Calu3 (cell line): ENCODE measurements at regions not wholly inside any gene's neighbourhood (a gene's known extent, or its start where the extent isn't known, plus 50 kb on each side); places are given as distances from the start of the nearest gene placed in this dataset.
"Not testable (repeated sequence)": the region's sequence is repeated elsewhere in the genome, so short reads cannot be mapped to it uniquely, and the experiment has no call there.

ENCODE experiments used
- BruUV-seq: library from RNA; stranded (reverse); fragments of 400-500 nt; replicated peaks from 2 replicates; lab custom pipeline; 2021; lab: Mats Ljungman, UMichigan
- CTCF ChIA-PET: fragments of 300-600 bp; sonication (Branson Sonifier 250); formaldehyde crosslinking; loops from one replicate; lab custom pipeline; 2022; ENCODE audit warnings: antibody characterized with exemption; lab: Charles Lee
- DNase-seq: peaks from one replicate; pipeline ENCODE4 v3.0.0; 2022
- H3K27ac Mint-ChIP-seq: one replicate; pipeline ENCODE4 v1.8.0; 2022; ENCODE audit warnings: mixed read lengths; ENCODE audit not compliant: unreplicated experiment
- H3K27me3 Mint-ChIP-seq: one replicate; pipeline ENCODE4 v1.8.0; 2022; ENCODE audit warnings: mixed read lengths; ENCODE audit not compliant: unreplicated experiment
- H3K36me3 Mint-ChIP-seq: one replicate; pipeline ENCODE4 v1.8.0; 2022; ENCODE audit warnings: mild to moderate bottlenecking, moderate library complexity, mixed read lengths; ENCODE audit not compliant: insufficient read depth, unreplicated experiment
- H3K4me1 Mint-ChIP-seq: one replicate; pipeline ENCODE4 v1.8.0; 2022; ENCODE audit warnings: mild to moderate bottlenecking, low read depth, mixed read lengths; ENCODE audit not compliant: unreplicated experiment
- H3K4me3 Mint-ChIP-seq: one replicate; pipeline ENCODE4 v1.8.0; 2022; ENCODE audit warnings: mild to moderate bottlenecking, low read depth, moderate library complexity, mixed read lengths; ENCODE audit not compliant: unreplicated experiment
- H3K9me3 Mint-ChIP-seq: one replicate; pipeline ENCODE4 v1.8.0; 2022; ENCODE audit warnings: low read depth, mixed read lengths; ENCODE audit not compliant: unreplicated experiment
- intact Hi-C: fragments of 100-400 bp; cut with micrococcal nuclease; formaldehyde crosslinking; loops from one replicate; pipeline ENCODE4 v1.10.0; 2022; ENCODE audit not compliant: unreplicated experiment
- TF ChIP-seq, protein P1 (sequence below): fragments of 200-600 bp; IDR thresholded peaks from one replicate; pipeline ENCODE4 v1.8.0; 2022; ENCODE audit warnings: antibody characterized with exemption; ENCODE audit not compliant: unreplicated experiment

DNA sequence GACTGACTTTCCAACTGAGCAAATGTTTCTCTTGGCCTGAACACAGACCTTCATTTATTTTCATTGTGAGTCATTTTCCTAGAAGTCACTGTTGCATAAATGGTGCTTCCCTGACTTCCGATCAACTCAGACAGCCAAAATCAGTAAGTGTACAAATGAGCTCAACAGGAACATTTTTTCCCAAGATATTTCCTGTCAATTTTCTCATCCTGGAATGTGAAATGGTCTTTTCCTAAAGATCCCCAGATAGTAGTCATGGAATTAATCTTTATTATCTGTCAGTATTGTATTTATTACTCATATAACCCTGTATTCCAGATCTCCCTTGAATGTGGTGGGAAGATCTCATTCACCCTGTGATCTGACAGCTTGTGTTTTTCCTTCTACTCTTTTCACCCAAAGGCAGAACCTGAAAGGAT is 360.3 kb upstream of the KIF2B start:
- Mint-ChIP-seq H3K9me3 (no peaks in the 10 kb centered on the region), H3K36me3 (no peaks in the 10 kb centered on the region), H3K27me3 (no peaks in the 10 kb centered on the region), H3K4me3 (no peak overlapping the region), H3K4me1 (no peaks in the 10 kb centered on the region), H3K27ac (no peak overlapping the region)
- DNase-seq: no peak
- intact Hi-C loops: no loop called here
- BruUV-seq: no TSS peak
- TF ChIP-seq, protein P1, sequence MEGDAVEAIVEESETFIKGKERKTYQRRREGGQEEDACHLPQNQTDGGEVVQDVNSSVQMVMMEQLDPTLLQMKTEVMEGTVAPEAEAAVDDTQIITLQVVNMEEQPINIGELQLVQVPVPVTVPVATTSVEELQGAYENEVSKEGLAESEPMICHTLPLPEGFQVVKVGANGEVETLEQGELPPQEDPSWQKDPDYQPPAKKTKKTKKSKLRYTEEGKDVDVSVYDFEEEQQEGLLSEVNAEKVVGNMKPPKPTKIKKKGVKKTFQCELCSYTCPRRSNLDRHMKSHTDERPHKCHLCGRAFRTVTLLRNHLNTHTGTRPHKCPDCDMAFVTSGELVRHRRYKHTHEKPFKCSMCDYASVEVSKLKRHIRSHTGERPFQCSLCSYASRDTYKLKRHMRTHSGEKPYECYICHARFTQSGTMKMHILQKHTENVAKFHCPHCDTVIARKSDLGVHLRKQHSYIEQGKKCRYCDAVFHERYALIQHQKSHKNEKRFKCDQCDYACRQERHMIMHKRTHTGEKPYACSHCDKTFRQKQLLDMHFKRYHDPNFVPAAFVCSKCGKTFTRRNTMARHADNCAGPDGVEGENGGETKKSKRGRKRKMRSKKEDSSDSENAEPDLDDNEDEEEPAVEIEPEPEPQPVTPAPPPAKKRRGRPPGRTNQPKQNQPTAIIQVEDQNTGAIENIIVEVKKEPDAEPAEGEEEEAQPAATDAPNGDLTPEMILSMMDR: no peak
- CTCF ChIA-PET: no interaction called here

DNA sequence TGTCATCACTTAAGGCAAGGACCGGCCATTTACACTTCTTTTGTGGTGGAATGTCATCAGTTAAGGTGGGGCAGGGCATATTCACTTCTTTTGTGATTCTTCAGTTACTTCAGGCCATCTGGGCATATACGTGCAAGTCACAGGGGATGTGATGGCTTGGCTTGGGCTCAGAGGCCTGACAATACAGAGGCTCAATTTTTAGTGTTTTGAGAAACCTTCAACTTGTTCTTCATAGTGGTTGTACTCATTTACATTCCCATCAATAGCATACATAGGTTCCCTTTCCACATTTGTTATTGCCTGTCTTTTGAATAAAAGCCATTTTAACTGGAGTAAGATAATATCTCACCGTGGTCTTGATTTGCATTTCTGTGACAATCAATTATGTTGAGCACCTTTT is 366.8 kb upstream of the KIF2B start:
- DNase-seq, intact Hi-C loops, H3K9me3 Mint-ChIP-seq, H3K27me3 Mint-ChIP-seq, H3K36me3 Mint-ChIP-seq, H3K4me3 Mint-ChIP-seq, H3K4me1 Mint-ChIP-seq, BruUV-seq, CTCF ChIA-PET, H3K27ac Mint-ChIP-seq: not testable (repeated sequence)

DNA sequence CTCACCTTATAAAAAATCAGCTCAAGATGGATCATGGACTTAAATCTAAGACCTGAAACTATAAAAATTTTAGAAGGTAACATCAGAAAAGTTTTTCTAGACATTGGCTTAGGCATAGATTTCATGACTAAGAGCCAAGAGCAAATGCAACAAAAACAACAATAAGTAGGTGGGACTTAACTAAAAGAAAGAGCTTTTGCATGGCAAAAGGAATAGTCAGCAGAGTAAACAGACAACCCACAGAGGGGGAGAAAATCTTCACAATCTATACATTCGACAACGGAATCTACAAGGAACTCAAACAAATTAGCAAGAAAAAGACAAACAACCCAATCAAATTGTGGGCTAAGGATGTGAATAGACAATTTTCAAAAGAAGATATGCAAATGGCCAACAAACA is 368.4 kb upstream of the KIF2B start:
- CTCF ChIA-PET: no interaction called here

DNA sequence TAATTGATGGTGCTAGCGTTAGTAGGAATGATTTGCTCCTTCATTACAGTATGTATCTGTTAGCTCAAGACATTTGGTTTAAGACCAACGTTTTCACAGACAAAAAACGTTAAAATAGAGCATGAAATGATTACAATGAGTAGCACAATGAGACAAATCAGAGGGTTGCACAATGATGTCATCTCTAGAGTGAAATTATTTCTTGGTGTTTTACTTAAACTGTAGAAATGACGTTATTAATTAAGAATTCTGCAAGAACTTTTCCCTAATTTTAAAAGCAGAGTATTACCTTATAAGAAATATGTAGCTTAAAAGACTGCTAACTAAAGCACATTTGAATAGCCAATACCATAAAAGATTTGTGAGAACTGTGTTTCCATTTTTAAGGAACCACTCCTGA is 373.4 kb upstream of the KIF2B start:
- Mint-ChIP-seq H3K9me3 (no peaks in the 10 kb centered on the region), H3K27me3 (no peaks in the 10 kb centered on the region), H3K4me1 (no peaks in the 10 kb centered on the region), H3K27ac (no peak overlapping the region), H3K4me3 (no peak overlapping the region), H3K36me3 (no peaks in the 10 kb centered on the region)
- BruUV-seq: no TSS peak
- intact Hi-C loops: no loop called here
- CTCF ChIA-PET: no interaction called here
- TF ChIP-seq, protein P1: no peak
- no peak for DNase-seq

More for the DNA sequence above, 368.4 kb upstream of the KIF2B start:
- H3K4me3 Mint-ChIP-seq: no peak overlapping the region
- no peak for DNase-seq
- no TSS peak for BruUV-seq
- TF ChIP-seq, protein P1: no peak
- no peaks in the 10 kb centered on the region for H3K27me3 Mint-ChIP-seq
- H3K27ac Mint-ChIP-seq: no peak overlapping the region
- intact Hi-C loops: no loop called here
- no peaks in the 10 kb centered on the region for H3K36me3 Mint-ChIP-seq
- no peaks in the 10 kb centered on the region for H3K4me1 Mint-ChIP-seq
- H3K9me3 Mint-ChIP-seq: peaks cover 5% of the 10 kb centered on the region

DNA sequence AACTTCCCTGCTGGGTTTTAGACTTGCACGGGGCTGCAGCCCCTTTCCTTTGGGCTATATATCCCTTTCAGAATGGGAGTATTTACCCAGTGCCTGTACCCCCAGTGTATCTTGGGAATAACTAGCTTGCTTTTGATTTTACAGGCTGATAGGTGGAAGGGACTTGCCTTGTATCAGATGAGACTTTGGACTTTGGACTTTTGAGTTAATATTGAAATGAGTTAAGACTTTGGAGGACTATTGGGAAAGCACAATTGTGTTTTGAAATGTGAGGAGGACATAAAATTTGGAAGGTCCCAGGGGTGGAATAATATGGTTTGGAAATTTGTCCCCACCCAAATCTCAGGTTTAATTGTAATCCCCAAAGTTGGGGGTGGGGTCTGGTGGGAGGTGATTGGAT is 393.8 kb upstream of the KIF2B start:
- intact Hi-C loops: no loop called here
- BruUV-seq: no TSS peak
- TF ChIP-seq, protein P1: no peak
- H3K36me3 Mint-ChIP-seq: no peaks in the 10 kb centered on the region
- no peak for DNase-seq
- H3K9me3 Mint-ChIP-seq: peaks cover 3% of the 10 kb centered on the region
- H3K27me3 Mint-ChIP-seq: no peaks in the 10 kb centered on the region
- CTCF ChIA-PET: no interaction called here
- H3K4me3 Mint-ChIP-seq: no peak overlapping the region
- no peaks in the 10 kb centered on the region for H3K4me1 Mint-ChIP-seq
- H3K27ac Mint-ChIP-seq: no peak overlapping the region
